ENCODE measurements at regions not wholly inside any gene's neighbourhood (a gene's known extent, or its start where the extent isn't known, plus 50 kb on each side); places are given as distances from the start of the nearest gene placed in this dataset.

DNA sequence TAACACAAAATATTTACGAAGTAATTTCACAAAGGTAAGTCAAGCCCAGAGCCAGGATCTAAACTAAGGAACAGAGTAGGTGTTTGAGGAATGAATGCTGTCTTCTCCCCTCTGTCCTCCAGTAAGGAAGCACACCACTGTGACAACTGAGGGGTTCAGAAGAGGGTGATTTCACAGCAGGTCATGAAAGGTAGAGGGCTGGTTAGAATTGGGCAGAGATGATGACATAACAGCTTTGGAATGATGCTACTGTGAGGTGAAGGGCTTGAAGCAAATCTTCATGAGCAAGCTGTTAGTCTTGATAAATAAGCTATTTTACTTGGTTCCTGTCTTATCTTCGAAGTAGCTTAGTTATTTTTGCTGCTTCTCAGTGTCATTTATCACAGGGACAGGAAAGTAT is 498.6 kb downstream of the FGF9 start:
- no peaks in the 10 kb centered on the region for H3K23me2 ChIP-seq (ENCODE audit: insufficient read length, low read depth, low read length, poor library complexity, severe bottlenecking)
- no peaks in the 10 kb centered on the region for H4K20me1 ChIP-seq (ENCODE audit: control insufficient read depth, insufficient read depth, insufficient read length)
- H3K27ac Mint-ChIP-seq: no peak overlapping the region
- no peak overlapping the region for H4K8ac ChIP-seq (replicated peaks; ENCODE audit: insufficient read length, low read depth, low read length)
- no peak overlapping the region for H2BK12ac ChIP-seq (ENCODE audit: insufficient read length, low read depth, low read length)
- H3K23ac ChIP-seq (ENCODE audit: insufficient read length, low read depth, low read length): no peak overlapping the region
- no peaks in the 10 kb centered on the region for H3K36me3 Mint-ChIP-seq (ENCODE audit: insufficient read depth in 1 of 3, low read depth in 3 of 3)
- H3K4me3 Mint-ChIP-seq: no peak overlapping the region
- H3K9ac ChIP-seq (ENCODE audit: extremely low read depth, insufficient read length, low read length): no peak overlapping the region
- H3K27me3 ChIP-seq (ENCODE audit: insufficient read depth, low read length): no peaks in the 10 kb centered on the region
- H2BK20ac ChIP-seq (ENCODE audit: low read depth, low read length, poor library complexity, severe bottlenecking): no peak overlapping the region
- H3K4me1 Mint-ChIP-seq: peaks cover 2 to 5% of the 10 kb centered on the region in 2 experiments; a peak in 3 of 4 replicates
- WGBS (ENCODE audit: extremely low coverage, insufficient read length, low lambda C conversion rate): no CpG with 5 or more reads among the region's 2 CpGs
- no peak overlapping the region for H3K18ac ChIP-seq (ENCODE audit: insufficient read length, low read depth, low read length)
- DNase-seq: no peak
- H2AK5ac ChIP-seq (ENCODE audit: insufficient read length, low read length): no peak overlapping the region
- TF ChIP-seq, protein P1, sequence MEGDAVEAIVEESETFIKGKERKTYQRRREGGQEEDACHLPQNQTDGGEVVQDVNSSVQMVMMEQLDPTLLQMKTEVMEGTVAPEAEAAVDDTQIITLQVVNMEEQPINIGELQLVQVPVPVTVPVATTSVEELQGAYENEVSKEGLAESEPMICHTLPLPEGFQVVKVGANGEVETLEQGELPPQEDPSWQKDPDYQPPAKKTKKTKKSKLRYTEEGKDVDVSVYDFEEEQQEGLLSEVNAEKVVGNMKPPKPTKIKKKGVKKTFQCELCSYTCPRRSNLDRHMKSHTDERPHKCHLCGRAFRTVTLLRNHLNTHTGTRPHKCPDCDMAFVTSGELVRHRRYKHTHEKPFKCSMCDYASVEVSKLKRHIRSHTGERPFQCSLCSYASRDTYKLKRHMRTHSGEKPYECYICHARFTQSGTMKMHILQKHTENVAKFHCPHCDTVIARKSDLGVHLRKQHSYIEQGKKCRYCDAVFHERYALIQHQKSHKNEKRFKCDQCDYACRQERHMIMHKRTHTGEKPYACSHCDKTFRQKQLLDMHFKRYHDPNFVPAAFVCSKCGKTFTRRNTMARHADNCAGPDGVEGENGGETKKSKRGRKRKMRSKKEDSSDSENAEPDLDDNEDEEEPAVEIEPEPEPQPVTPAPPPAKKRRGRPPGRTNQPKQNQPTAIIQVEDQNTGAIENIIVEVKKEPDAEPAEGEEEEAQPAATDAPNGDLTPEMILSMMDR (conservative IDR thresholded peaks at IDR 0.05): no peak
- no peaks in the 10 kb centered on the region for H3K9me3 ChIP-seq (ENCODE audit: control insufficient read depth, low read depth, low read length)
- no peak overlapping the region for H3K4ac ChIP-seq (ENCODE audit: low read depth, low read length)
- 0 out of 2 replicates have a peak, but pooled peaks cover 2% of the 10 kb centered on the region for H3K79me2 ChIP-seq (ENCODE audit: insufficient read depth, low read length)
- H2AFZ ChIP-seq (ENCODE audit: low read length): no peak overlapping the region
- no peak overlapping the region for H3K4me2 ChIP-seq (ENCODE audit: insufficient read depth, insufficient read length, low read length)
- H2BK15ac ChIP-seq (ENCODE audit: low read depth, low read length): no peak overlapping the region
- H3K14ac ChIP-seq (ENCODE audit: insufficient read depth, low read length): no peak overlapping the region
- H3K27me3 Mint-ChIP-seq (ENCODE audit: low read depth): no peaks in the 10 kb centered on the region
- no peak overlapping the region for H3K27ac ChIP-seq (ENCODE audit: insufficient read length, low read depth, low read length)
- no peaks in the 10 kb centered on the region for H3K4me1 ChIP-seq (ENCODE audit: insufficient read depth, low read length)
- no peak overlapping the region for H4K91ac ChIP-seq (ENCODE audit: insufficient read length, low read depth, low read length)
- H2BK5ac ChIP-seq (ENCODE audit: insufficient read length, low read length): no peak overlapping the region
- no peaks in the 10 kb centered on the region for H3K9me3 Mint-ChIP-seq
- no peak overlapping the region for H4K5ac ChIP-seq (ENCODE audit: insufficient read length, low read depth, low read length)
- H3T11ph ChIP-seq (ENCODE audit: low read length): no peak overlapping the region
- H3K56ac ChIP-seq (ENCODE audit: insufficient read length, low read depth, low read length): no peak overlapping the region
- H2BK120ac ChIP-seq (ENCODE audit: low read depth, low read length, poor library complexity, severe bottlenecking): no peak overlapping the region
- no peaks in the 10 kb centered on the region for H3K79me1 ChIP-seq (ENCODE audit: insufficient read depth, low read depth, low read length, poor library complexity, severe bottlenecking)
